Body of pancreas (tissue), 4 donors: ENCODE measurements at regions not wholly inside any gene's neighbourhood (a gene's known extent, or its start where the extent isn't known, plus 50 kb on each side); places are given as distances from the start of the nearest gene placed in this dataset.

Experiments used
- ATAC-seq: fragments of 150-250 bp; one replicate; pipeline ENCODE4 v1.9.1; 2016
- DNase-seq, 4 donors: peaks; one replicate each; pipeline ENCODE4 v3.0.0-alpha.2; 2019
- H3K27ac ChIP-seq, 4 donors: fragments of 200-600 bp; sonication (generic); 1 replicate in 3 of 4; 2 replicates in 1 of 4; pipeline versions ENCODE4 v1.5.1 to v1.6.1; 2016 to 2019; ENCODE audit warnings: mild to moderate bottlenecking in 1 of 4, mixed read lengths in 1 of 4, moderate library complexity in 1 of 4
- H3K27me3 ChIP-seq, 2 donors: fragments of 200-600 bp; sonication (generic); one replicate each; pipeline ENCODE4 v1.6.0; 2016; ENCODE audit warnings: mild to moderate bottlenecking in 1 of 2
- H3K36me3 ChIP-seq, 2 donors: fragments of 200-600 bp; sonication (generic); replicated peaks in 1 of 2; 2 replicates each; pipeline ENCODE4 v1.5.1; 2016; ENCODE audit warnings: low read depth in 2 of 2; ENCODE audit not compliant: insufficient read depth in 1 of 2
- H3K4me1 ChIP-seq: fragments of 200-600 bp; sonication (generic); one replicate; pipeline ENCODE4 v1.6.0; 2016
- H3K4me3 ChIP-seq, 2 donors: fragments of 200-600 bp; sonication (generic); 1 replicate in 1 of 2; 2 replicates in 1 of 2; pipeline ENCODE4 v1.5.1; 2016 to 2019
- H3K9me3 ChIP-seq, 3 donors: fragments of 200-600 bp; sonication (generic); 1 replicate in 2 of 3; 2 replicates in 1 of 3; pipeline ENCODE4 v1.5.1; 2016
- POLR2A ChIP-seq, 3 donors: fragments of 450-650 bp; IDR thresholded peaks; one replicate each; pipeline ENCODE4 v1.6.1; 2016; ENCODE audit warnings: antibody characterized with exemption in 3 of 3, mild to moderate bottlenecking in 2 of 3
- WGBS, 2 donors: methylation state at CpG; one replicate each; pipeline ENCODE4 v1.1.5; 2017; 5-methylcytosine and 5-hydroxymethylcytosine counted together
- intact Hi-C: fragments of 100-400 bp; cut with DNase I; formaldehyde crosslinking; loops from one replicate; pipeline ENCODE4 v1.15.1; 2023
- TF ChIP-seq, protein P1 (sequence below), 7 experiments: fragments of 450-650 bp in 4 of 7; fragments of 200-600 bp in 3 of 7; sonication (generic) in 3 of 7; IDR thresholded peaks; one replicate each; pipeline ENCODE4 v1.5.1; 2016 to 2019; ENCODE audit warnings: antibody characterized with exemption in 7 of 7

GRCh38 chr2:108189316-108189715, 50.5 kb upstream of the SULT1C3 start:
- intact Hi-C loops, result no loop called here
- Histone ChIP-seq H3K36me3 (no peaks in the 10 kb centered on the region), H3K4me3 (no peak overlapping the region), H3K27ac (no peak overlapping the region), H3K4me1 (no peaks in the 10 kb centered on the region), H3K9me3 (no peaks in the 10 kb centered on the region), H3K27me3 (no peaks in the 10 kb centered on the region)
- 32 to 38% methylated on average over 1 of the region's 1 CpG for WGBS, 2 donors
- TF ChIP-seq POLR2A (IDR thresholded peaks at IDR 0.05), result no peak
- TF ChIP-seq, protein P1, sequence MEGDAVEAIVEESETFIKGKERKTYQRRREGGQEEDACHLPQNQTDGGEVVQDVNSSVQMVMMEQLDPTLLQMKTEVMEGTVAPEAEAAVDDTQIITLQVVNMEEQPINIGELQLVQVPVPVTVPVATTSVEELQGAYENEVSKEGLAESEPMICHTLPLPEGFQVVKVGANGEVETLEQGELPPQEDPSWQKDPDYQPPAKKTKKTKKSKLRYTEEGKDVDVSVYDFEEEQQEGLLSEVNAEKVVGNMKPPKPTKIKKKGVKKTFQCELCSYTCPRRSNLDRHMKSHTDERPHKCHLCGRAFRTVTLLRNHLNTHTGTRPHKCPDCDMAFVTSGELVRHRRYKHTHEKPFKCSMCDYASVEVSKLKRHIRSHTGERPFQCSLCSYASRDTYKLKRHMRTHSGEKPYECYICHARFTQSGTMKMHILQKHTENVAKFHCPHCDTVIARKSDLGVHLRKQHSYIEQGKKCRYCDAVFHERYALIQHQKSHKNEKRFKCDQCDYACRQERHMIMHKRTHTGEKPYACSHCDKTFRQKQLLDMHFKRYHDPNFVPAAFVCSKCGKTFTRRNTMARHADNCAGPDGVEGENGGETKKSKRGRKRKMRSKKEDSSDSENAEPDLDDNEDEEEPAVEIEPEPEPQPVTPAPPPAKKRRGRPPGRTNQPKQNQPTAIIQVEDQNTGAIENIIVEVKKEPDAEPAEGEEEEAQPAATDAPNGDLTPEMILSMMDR (IDR thresholded peaks at IDR 0.05), result no peak
- DNase-seq (no peak), ATAC-seq (no peak)
